GM12878 (cell line): ENCODE measurements at regions not wholly inside any gene's neighbourhood (a gene's known extent, or its start where the extent isn't known, plus 50 kb on each side); places are given as distances from the start of the nearest gene placed in this dataset.

Source experiments
- ATAC-seq: fragments of 200-7000 bp; cut with Tn5 transposase; 3 replicates; pipeline ENCODE4 v1.9.1; 2020; ENCODE audit warnings: mild to moderate bottlenecking, moderate library complexity
- BruUV-seq: library from RNA; stranded (reverse); fragments of 400-500 nt; replicated peaks from 2 replicates; lab custom pipeline; 2021; lab: Mats Ljungman, UMichigan
- CTCF ChIA-PET: fragments of 300-600 bp; sonication (Branson Sonifier 250); formaldehyde crosslinking; extraction: SDS; loops from one replicate; lab custom pipeline; 2021; ENCODE audit warnings: inconsistent platforms; lab: Yijun Ruan, JAX
- POLR2A ChIA-PET: fragments of 350-600 bp; formaldehyde crosslinking; extraction: SDS; loops from one replicate; lab custom pipeline; 2021; ENCODE audit warnings: inconsistent platforms; lab: Charles Lee
- RAD21 ChIA-PET: fragments of 300-600 bp; sonication (Branson Sonifier 250); formaldehyde crosslinking; loops from one replicate; lab custom pipeline; 2023; ENCODE audit warnings: antibody characterized with exemption; ENCODE audit not compliant: unreplicated experiment; lab: Charles Lee
- SMC1A ChIA-PET: fragments of 300-600 bp; sonication (Branson Sonifier 250); formaldehyde crosslinking; loops from one replicate; lab custom pipeline; 2023; ENCODE audit not compliant: unreplicated experiment, uncharacterized antibody; lab: Charles Lee
- DNase-seq: peaks from one replicate; pipeline ENCODE4 v3.0.0-alpha.2; 2011; ENCODE audit warnings: low read depth, low spot score
- FAIRE-seq: peaks from 3 replicates; lab custom pipeline; 2011; peaks lifted over from hg19 to GRCh38; lab: Jason Lieb, UNC
- H2AFZ ChIP-seq: 2 replicates; pipeline ENCODE4 v1.6.0; 2011; ENCODE audit warnings: low read depth, low read length, control low read depth; ENCODE audit not compliant: control insufficient read depth
- H3K27ac ChIP-seq: 2 replicates; pipeline ENCODE4 v1.5.1; 2011; ENCODE audit warnings: control low read depth; ENCODE audit not compliant: control insufficient read depth, insufficient read depth
- H3K27me3 ChIP-seq, 2 experiments: replicated peaks in 1 of 2; 2 replicates each; pipeline versions ENCODE4 v1.6.0 to v1.6.1; 2011; ENCODE audit warnings: low read length in 1 of 2; ENCODE audit not compliant: control insufficient read depth in 2 of 2, insufficient read depth in 2 of 2
- H3K36me3 ChIP-seq, 2 experiments: 2 replicates each; pipeline ENCODE4 v1.5.1; 2011; ENCODE audit warnings: low read length in 1 of 2; ENCODE audit not compliant: control insufficient read depth in 2 of 2, insufficient read depth in 2 of 2
- H3K4me1 ChIP-seq: 2 replicates; pipeline ENCODE4 v1.6.1; 2011; ENCODE audit warnings: mild to moderate bottlenecking, low read length, moderate library complexity, mixed read lengths; ENCODE audit not compliant: control insufficient read depth, insufficient read depth
- H3K4me2 ChIP-seq: 2 replicates; pipeline ENCODE4 v1.6.0; 2011; ENCODE audit warnings: control low read depth; ENCODE audit not compliant: control insufficient read depth, insufficient read depth
- H3K4me3 ChIP-seq: fragments of 200-600 bp; sonication (generic); 2 replicates; pipeline ENCODE4 v1.5.1; 2016
- H3K79me2 ChIP-seq: 2 replicates; pipeline ENCODE4 v1.6.0; 2011; ENCODE audit warnings: low read length; ENCODE audit not compliant: control insufficient read depth, insufficient read depth
- H3K9ac ChIP-seq: 2 replicates; pipeline ENCODE4 v1.8.0; 2011; ENCODE audit warnings: low read length, control low read depth, mixed read lengths; ENCODE audit not compliant: control insufficient read depth, insufficient read depth
- H3K9me3 ChIP-seq: replicated peaks from 3 replicates; pipeline ENCODE4 v1.5.1; 2011; ENCODE audit warnings: mild to moderate bottlenecking, low read length; ENCODE audit not compliant: control insufficient read depth, insufficient read depth
- H4K20me1 ChIP-seq: 2 replicates; pipeline ENCODE4 v1.6.0; 2011; ENCODE audit not compliant: control insufficient read depth, insufficient read depth
- ASH2L ChIP-seq: fragments of 300-600, 200-600 bp; sonication (generic); IDR thresholded peaks from 2 replicates; pipeline ENCODE4 v1.6.1; 2017; ENCODE audit warnings: low read depth, mild to moderate bottlenecking, borderline replicate concordance
- EP300 ChIP-seq, 2 experiments: fragments of 150-350 bp in 1 of 2; IDR thresholded peaks; 2 replicates each; pipeline ENCODE4 v1.6.1; 2011 to 2012; ENCODE audit warnings: low read depth in 2 of 2, low read length in 2 of 2, borderline replicate concordance in 1 of 2, improper control_type of control experiment in 1 of 2, inconsistent platforms in 1 of 2; ENCODE audit not compliant: control insufficient read depth in 1 of 2
- FOS ChIP-seq: IDR thresholded peaks from 3 replicates; pipeline ENCODE4 v1.6.1; 2011; ENCODE audit warnings: borderline replicate concordance; ENCODE audit not compliant: insufficient read length; ENCODE audit errors: extremely low read depth
- GATAD2B ChIP-seq: fragments of 450-650 bp; conservative IDR thresholded peaks from 2 replicates; pipeline ENCODE4 v1.6.1; 2017; ENCODE audit warnings: low read depth, mild to moderate bottlenecking, moderate library complexity
- NBN ChIP-seq: fragments of 450-650 bp; IDR thresholded peaks from 2 replicates; pipeline ENCODE4 v1.6.1; 2016
- NFYB ChIP-seq: IDR thresholded peaks from 2 replicates; pipeline ENCODE4 v1.6.1; 2011; ENCODE audit warnings: low read depth, mild to moderate bottlenecking, low read length, improper control_type of control experiment, moderate library complexity; ENCODE audit not compliant: insufficient read depth
- STAT3 ChIP-seq: IDR thresholded peaks from 2 replicates; pipeline ENCODE4 v1.6.1; 2011; ENCODE audit warnings: low read depth, low read length, improper control_type of control experiment
- TAF1 ChIP-seq: IDR thresholded peaks from 2 replicates; pipeline ENCODE4 v1.6.1; 2011; ENCODE audit warnings: mild to moderate bottlenecking, low read depth, low read length, borderline replicate concordance
- TCF7 ChIP-seq: IDR thresholded peaks from 2 replicates; pipeline ENCODE4 v1.6.1; 2014; ENCODE audit warnings: antibody characterized with exemption, borderline replicate concordance
- ZNF24 ChIP-seq: fragments of 450-650 bp; IDR thresholded peaks from 2 replicates; pipeline ENCODE4 v1.6.1; 2017; ENCODE audit warnings: antibody characterized with exemption, mild to moderate bottlenecking
- WGBS: methylation state at CpG from one replicate; pipeline ENCODE4 v1.1.6; 2016; ENCODE audit warnings: low lambda C conversion rate; ENCODE audit not compliant: insufficient replicate concordance, insufficient coverage; ENCODE audit errors: missing lambda C conversion rate; 5-methylcytosine and 5-hydroxymethylcytosine counted together
- in situ Hi-C: fragments of 300-500 bp; cut with MboI; formaldehyde crosslinking; loops from 9 replicates; pipeline ENCODE4 v1.14.3; 2018; ENCODE audit warnings: mixed read lengths
- intact Hi-C: fragments of 100-400 bp; cut with micrococcal nuclease; formaldehyde crosslinking; loops from one replicate; pipeline ENCODE4 v1.14.2; 2022; ENCODE audit not compliant: unreplicated experiment
- TF ChIP-seq, protein P1 (sequence below): fragments of 450-650 bp; IDR thresholded peaks from 2 replicates; pipeline ENCODE4 v1.6.1; 2017; ENCODE audit warnings: antibody characterized with exemption, mild to moderate bottlenecking, moderate library complexity
- TF ChIP-seq, protein P2 (sequence below): IDR thresholded peaks from 2 replicates; pipeline ENCODE4 v1.6.1; 2011; ENCODE audit warnings: low read depth, low read length, improper control_type of control experiment, borderline replicate concordance

- intact Hi-C loops: no loop called here
- H3K4me1 ChIP-seq: no peaks in the 10 kb centered on the region
- RAD21 ChIA-PET: no interaction called here
- no peak for TF ChIP-seq GATAD2B
- TF ChIP-seq, protein P1, sequence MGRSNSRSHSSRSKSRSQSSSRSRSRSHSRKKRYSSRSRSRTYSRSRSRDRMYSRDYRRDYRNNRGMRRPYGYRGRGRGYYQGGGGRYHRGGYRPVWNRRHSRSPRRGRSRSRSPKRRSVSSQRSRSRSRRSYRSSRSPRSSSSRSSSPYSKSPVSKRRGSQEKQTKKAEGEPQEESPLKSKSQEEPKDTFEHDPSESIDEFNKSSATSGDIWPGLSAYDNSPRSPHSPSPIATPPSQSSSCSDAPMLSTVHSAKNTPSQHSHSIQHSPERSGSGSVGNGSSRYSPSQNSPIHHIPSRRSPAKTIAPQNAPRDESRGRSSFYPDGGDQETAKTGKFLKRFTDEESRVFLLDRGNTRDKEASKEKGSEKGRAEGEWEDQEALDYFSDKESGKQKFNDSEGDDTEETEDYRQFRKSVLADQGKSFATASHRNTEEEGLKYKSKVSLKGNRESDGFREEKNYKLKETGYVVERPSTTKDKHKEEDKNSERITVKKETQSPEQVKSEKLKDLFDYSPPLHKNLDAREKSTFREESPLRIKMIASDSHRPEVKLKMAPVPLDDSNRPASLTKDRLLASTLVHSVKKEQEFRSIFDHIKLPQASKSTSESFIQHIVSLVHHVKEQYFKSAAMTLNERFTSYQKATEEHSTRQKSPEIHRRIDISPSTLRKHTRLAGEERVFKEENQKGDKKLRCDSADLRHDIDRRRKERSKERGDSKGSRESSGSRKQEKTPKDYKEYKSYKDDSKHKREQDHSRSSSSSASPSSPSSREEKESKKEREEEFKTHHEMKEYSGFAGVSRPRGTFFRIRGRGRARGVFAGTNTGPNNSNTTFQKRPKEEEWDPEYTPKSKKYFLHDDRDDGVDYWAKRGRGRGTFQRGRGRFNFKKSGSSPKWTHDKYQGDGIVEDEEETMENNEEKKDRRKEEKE: no peak
- no peak for TF ChIP-seq EP300 (IDR thresholded peaks at IDR 0.05; ENCODE audit: borderline replicate concordance in 1 of 2, control insufficient read depth in 1 of 2, low read depth in 2 of 2, low read length in 2 of 2)
- TF ChIP-seq, protein P2, sequence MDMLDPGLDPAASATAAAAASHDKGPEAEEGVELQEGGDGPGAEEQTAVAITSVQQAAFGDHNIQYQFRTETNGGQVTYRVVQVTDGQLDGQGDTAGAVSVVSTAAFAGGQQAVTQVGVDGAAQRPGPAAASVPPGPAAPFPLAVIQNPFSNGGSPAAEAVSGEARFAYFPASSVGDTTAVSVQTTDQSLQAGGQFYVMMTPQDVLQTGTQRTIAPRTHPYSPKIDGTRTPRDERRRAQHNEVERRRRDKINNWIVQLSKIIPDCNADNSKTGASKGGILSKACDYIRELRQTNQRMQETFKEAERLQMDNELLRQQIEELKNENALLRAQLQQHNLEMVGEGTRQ: no peak
- TF ChIP-seq STAT3: no peak
- TF ChIP-seq TCF7: no peak
- TF ChIP-seq FOS: no peak
- TF ChIP-seq ZNF24: no peak
- TF ChIP-seq TAF1: no peak
- no peak for TF ChIP-seq ASH2L
- TF ChIP-seq NFYB: no peak
- TF ChIP-seq NBN: no peak
- ATAC-seq (no peak), FAIRE-seq (no peak), DNase-seq (no peak)
- BruUV-seq: no TSS peak
- in situ Hi-C loops: no loop called here
- no peaks in the 10 kb centered on the region for H3K9me3 ChIP-seq
- H2AFZ ChIP-seq: no peak overlapping the region
- no peaks in the 10 kb centered on the region for H3K36me3 ChIP-seq
- H3K27me3 ChIP-seq: peaks cover 0 to under 1% of the 10 kb centered on the region in 2 experiments; a peak in 2 of 4 replicates
- no peak overlapping the region for H3K27ac ChIP-seq
- H3K9ac ChIP-seq: no peak overlapping the region
- H3K4me2 ChIP-seq: no peak overlapping the region
- 0% methylated on average over 2 of the region's 2 CpGs for WGBS
- SMC1A ChIA-PET: no interaction called here
- H3K4me3 ChIP-seq: no peak overlapping the region
- CTCF ChIA-PET: no interaction called here
- H4K20me1 ChIP-seq: no peaks in the 10 kb centered on the region
- H3K79me2 ChIP-seq: no peaks in the 10 kb centered on the region
- POLR2A ChIA-PET: no interaction called here
Observed at GRCh38 chr10:78729800-78730199, 339.0 kb upstream of the ZMIZ1 start.
